ENCODE measurements at regions not wholly inside any gene's neighbourhood (a gene's known extent, or its start where the extent isn't known, plus 50 kb on each side); places are given as distances from the start of the nearest gene placed in this dataset.
"Not testable (repeated sequence)": the region's sequence is repeated elsewhere in the genome, so short reads cannot be mapped to it uniquely, and the experiment has no call there.

DNA sequence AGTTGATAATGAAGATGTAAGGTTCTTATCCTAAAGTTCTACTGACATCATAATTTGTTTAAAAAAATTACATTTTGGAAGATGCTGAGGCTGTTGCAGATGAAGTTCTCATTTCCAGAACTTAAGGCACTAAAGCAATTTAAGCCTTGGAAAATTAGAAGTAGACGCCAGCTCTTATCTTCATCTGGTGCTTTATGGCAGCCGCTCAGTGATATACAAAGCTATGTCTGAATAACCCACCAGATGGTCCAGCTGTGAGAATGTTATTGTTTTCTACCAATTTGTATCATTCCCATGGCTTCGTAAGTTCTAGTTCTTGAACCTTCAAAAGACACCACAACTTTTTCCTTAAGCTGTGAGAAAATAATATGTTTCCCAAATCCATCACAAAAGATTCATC lies 212.1 kb upstream of the ARID2 start:
- Histone ChIP-seq H3K4me2 (no peak overlapping the region), H3K36me3 (ENCODE audit: insufficient read depth) (no peaks in the 10 kb centered on the region), H3K4me3 (IDR thresholded peaks at IDR 0.05; ENCODE audit: insufficient read depth, low read depth, low read length) (no peak overlapping the region), H2AFZ (ENCODE audit: low read depth) (no peak overlapping the region), H3K27ac (no peak overlapping the region), H3K27me3 (ENCODE audit: insufficient read depth, low read depth) (no peaks in the 10 kb centered on the region), H3K9ac (no peak overlapping the region), H4K20me1 (ENCODE audit: insufficient read depth) (no peaks in the 10 kb centered on the region), H3K79me2 (ENCODE audit: insufficient read depth, low read depth) (no peaks in the 10 kb centered on the region), H3K4me1 (ENCODE audit: low read depth, poor library complexity, severe bottlenecking) (no peaks in the 10 kb centered on the region)
- TF ChIP-seq, protein P1, sequence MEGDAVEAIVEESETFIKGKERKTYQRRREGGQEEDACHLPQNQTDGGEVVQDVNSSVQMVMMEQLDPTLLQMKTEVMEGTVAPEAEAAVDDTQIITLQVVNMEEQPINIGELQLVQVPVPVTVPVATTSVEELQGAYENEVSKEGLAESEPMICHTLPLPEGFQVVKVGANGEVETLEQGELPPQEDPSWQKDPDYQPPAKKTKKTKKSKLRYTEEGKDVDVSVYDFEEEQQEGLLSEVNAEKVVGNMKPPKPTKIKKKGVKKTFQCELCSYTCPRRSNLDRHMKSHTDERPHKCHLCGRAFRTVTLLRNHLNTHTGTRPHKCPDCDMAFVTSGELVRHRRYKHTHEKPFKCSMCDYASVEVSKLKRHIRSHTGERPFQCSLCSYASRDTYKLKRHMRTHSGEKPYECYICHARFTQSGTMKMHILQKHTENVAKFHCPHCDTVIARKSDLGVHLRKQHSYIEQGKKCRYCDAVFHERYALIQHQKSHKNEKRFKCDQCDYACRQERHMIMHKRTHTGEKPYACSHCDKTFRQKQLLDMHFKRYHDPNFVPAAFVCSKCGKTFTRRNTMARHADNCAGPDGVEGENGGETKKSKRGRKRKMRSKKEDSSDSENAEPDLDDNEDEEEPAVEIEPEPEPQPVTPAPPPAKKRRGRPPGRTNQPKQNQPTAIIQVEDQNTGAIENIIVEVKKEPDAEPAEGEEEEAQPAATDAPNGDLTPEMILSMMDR (conservative IDR thresholded peaks at IDR 0.05; ENCODE audit: low read depth, low read length): no peak

DNA sequence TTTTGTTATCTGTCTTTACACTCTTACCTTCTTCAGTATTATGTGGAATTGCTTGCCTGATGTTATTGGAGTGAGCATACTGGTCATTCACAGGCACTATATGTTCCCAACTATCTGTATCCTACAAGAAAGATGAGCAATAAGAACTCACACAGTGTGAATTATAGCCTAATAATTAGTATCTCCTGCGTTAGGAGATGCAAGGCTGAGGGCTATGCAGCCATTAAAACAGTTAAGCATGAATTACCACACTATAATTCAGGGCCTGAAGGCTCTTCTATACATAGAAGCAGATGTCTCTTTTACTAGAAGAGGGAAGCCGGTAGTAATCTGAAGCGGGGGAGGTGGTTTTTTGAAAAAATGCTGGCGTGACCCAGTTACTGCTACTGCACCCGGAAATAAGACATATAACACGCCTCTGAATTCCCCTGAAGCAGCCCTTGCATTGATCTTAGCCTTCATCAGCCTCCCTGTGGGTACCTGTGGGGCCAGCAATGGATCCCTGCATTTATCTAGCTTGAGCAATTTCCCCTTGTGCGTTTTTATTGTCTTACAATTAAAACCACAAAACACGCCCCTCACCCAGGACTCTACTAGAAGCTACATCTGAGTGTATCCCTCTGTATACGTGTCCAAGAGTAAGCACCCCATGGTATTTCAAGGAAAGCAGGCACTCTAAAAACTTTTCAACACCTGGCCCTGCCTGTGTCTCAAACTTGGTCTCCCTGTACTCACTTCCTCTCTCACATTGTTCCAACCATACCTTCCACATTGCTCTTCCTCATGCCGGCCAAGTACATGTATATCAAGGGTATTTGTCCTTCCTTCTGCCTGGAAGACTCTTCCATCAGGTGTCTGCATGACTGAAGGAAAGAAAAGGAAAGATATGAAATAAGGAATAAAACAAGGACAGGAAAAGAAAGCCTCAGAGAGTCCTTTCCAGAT lies 210.9 kb upstream of the ARID2 start:
- Histone ChIP-seq H3K4me3 (IDR thresholded peaks at IDR 0.05; ENCODE audit: insufficient read depth, low read depth, low read length) (no peak overlapping the region), H3K4me1 (ENCODE audit: low read depth, poor library complexity, severe bottlenecking) (no peaks in the 10 kb centered on the region), H3K27me3 (ENCODE audit: insufficient read depth, low read depth) (no peaks in the 10 kb centered on the region), H3K79me2 (ENCODE audit: insufficient read depth, low read depth) (no peaks in the 10 kb centered on the region), H4K20me1 (ENCODE audit: insufficient read depth) (no peaks in the 10 kb centered on the region), H3K27ac (no peak overlapping the region), H3K4me2 (no peak overlapping the region), H2AFZ (ENCODE audit: low read depth) (no peak overlapping the region), H3K9ac (no peak overlapping the region), H3K36me3 (ENCODE audit: insufficient read depth) (no peaks in the 10 kb centered on the region)
- TF ChIP-seq, protein P1 (conservative IDR thresholded peaks at IDR 0.05; ENCODE audit: low read depth, low read length): no peak

DNA sequence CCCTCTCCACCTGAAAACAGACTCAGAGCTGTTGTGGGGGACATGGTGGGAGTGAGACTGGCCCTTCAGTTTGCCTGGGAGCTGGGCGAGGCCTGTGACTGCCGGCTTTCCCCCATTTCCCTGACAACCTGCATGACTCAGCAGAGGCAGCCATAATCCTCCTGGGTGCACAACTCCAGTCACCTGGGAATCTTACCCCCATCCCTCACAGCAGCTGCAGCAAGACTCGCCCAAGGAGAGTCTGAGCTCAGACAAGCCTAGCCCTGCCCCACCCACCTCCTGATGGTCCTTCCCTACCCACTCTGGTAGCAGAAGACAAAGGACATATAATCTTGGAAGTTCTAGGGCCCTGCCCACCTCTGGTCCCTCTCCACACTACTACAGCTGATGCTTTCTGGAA lies 207.3 kb upstream of the ARID2 start:
- TF ChIP-seq, protein P1 (conservative IDR thresholded peaks at IDR 0.05; ENCODE audit: low read depth, low read length): no peak
- H3K79me2 ChIP-seq (ENCODE audit: insufficient read depth, low read depth): no peaks in the 10 kb centered on the region
- H3K27ac ChIP-seq: no peak overlapping the region
- H3K9ac ChIP-seq: no peak overlapping the region
- H3K4me2 ChIP-seq: no peak overlapping the region
- no peaks in the 10 kb centered on the region for H4K20me1 ChIP-seq (ENCODE audit: insufficient read depth)
- no peaks in the 10 kb centered on the region for H3K4me1 ChIP-seq (ENCODE audit: low read depth, poor library complexity, severe bottlenecking)
- H2AFZ ChIP-seq (ENCODE audit: low read depth): no peak overlapping the region
- no peaks in the 10 kb centered on the region for H3K36me3 ChIP-seq (ENCODE audit: insufficient read depth)
- H3K27me3 ChIP-seq (ENCODE audit: insufficient read depth, low read depth): no peaks in the 10 kb centered on the region
- H3K4me3 ChIP-seq (IDR thresholded peaks at IDR 0.05; ENCODE audit: insufficient read depth, low read depth, low read length): no peak overlapping the region

DNA sequence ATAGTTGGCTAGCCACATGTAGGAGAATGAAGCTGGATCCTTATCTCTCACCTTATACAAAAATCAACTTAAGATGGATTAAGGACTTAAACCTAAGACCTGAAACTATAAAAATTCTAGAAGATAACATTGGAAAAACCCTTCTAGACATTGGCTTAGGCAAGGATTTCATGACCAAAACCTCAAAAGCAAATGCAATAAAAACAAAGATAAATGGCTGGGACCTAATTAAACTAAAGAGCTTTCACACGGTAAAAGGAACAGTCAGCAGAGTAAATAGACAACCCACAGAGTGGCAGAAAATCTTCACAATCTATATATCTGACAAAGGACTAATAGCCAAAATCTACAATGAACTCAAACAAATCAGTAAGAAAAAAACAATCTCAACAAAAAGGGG lies 202.7 kb upstream of the ARID2 start:
- not testable (repeated sequence) for H3K36me3 ChIP-seq (ENCODE audit: insufficient read depth); H3K4me2 ChIP-seq

DNA sequence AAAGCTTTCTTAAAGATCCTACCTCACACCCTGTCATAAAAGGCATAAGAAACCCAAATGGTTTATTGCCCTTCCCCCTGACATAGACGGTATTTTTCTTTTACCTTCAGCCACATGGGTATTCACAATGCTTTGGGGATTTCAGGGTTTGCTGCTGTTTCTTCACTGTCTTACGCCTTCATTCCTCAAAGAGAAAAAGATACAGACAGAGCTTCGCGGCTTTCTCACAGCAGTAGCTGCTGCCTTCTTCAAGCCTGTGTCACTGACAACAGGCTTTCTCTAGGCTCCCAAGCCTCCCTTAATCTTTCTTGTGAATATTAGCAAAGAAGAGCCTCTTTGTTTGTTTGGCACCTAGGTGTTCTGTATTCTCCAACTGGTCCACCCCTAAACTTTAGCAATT lies 197.4 kb upstream of the ARID2 start:
- H3K4me2 ChIP-seq: no peak overlapping the region
- TF ChIP-seq, protein P1 (conservative IDR thresholded peaks at IDR 0.05; ENCODE audit: low read depth, low read length): no peak
- no peak overlapping the region for H3K9ac ChIP-seq
- H3K27me3 ChIP-seq (ENCODE audit: insufficient read depth, low read depth): no peaks in the 10 kb centered on the region
- H3K4me3 ChIP-seq (IDR thresholded peaks at IDR 0.05; ENCODE audit: insufficient read depth, low read depth, low read length): no peak overlapping the region
- no peak overlapping the region for H3K27ac ChIP-seq
- H3K79me2 ChIP-seq (ENCODE audit: insufficient read depth, low read depth): no peaks in the 10 kb centered on the region
- no peaks in the 10 kb centered on the region for H3K4me1 ChIP-seq (ENCODE audit: low read depth, poor library complexity, severe bottlenecking)
- H3K36me3 ChIP-seq (ENCODE audit: insufficient read depth): no peaks in the 10 kb centered on the region
- no peaks in the 10 kb centered on the region for H4K20me1 ChIP-seq (ENCODE audit: insufficient read depth)
- H2AFZ ChIP-seq (ENCODE audit: low read depth): no peak overlapping the region

More for the DNA sequence above, 202.7 kb upstream of the ARID2 start:
- not testable (repeated sequence) for H3K79me2 ChIP-seq (ENCODE audit: insufficient read depth, low read depth); H3K4me3 ChIP-seq (IDR thresholded peaks at IDR 0.05; ENCODE audit: insufficient read depth, low read depth, low read length); H2AFZ ChIP-seq (ENCODE audit: low read depth); H3K9ac ChIP-seq; H3K27ac ChIP-seq; H4K20me1 ChIP-seq (ENCODE audit: insufficient read depth); H3K4me1 ChIP-seq (ENCODE audit: low read depth, poor library complexity, severe bottlenecking); H3K27me3 ChIP-seq (ENCODE audit: insufficient read depth, low read depth)

Measured in KMS-11 (cell line).